ENCODE measurements at regions not wholly inside any gene's neighbourhood (a gene's known extent, or its start where the extent isn't known, plus 50 kb on each side); places are given as distances from the start of the nearest gene placed in this dataset.

- no peak for TF ChIP-seq CTCF (IDR thresholded peaks at IDR 0.05)
- TF ChIP-seq POLR2A (IDR thresholded peaks at IDR 0.05), result no peak
- Histone ChIP-seq H3K4me1 (replicated peaks in 1 of 2) (no peaks in the 10 kb centered on the region), H3K4me3 (no peak overlapping the region), H3K36me3 (replicated peaks in 1 of 2) (no peaks in the 10 kb centered on the region), H3K27ac (no peak overlapping the region), H3K27me3 (no peaks in the 10 kb centered on the region), H3K9me3 (replicated peaks in 1 of 3) (no peaks in the 10 kb centered on the region)
- no peak for DNase-seq
- 38 to 50% (median 40%) methylated on average over 13 of the region's 13 CpGs for WGBS, 4 donors
- intact Hi-C loops (cut with DNase I), result no loop called here
These were observed 164.3 kb upstream of the ZC3H12A start for GRCh38 chr1:37310064-37310463.

GRCh38 chr1:37315371-37315846 lies 159.0 kb upstream of the ZC3H12A start:
- Histone ChIP-seq H3K36me3 (replicated peaks in 1 of 2) (no peaks in the 10 kb centered on the region), H3K4me3 (no peak overlapping the region), H3K4me1 (replicated peaks in 1 of 2) (no peaks in the 10 kb centered on the region), H3K9me3 (replicated peaks in 1 of 3) (no peaks in the 10 kb centered on the region), H3K27ac (no peak overlapping the region), H3K27me3 (peaks cover 14% of the 10 kb centered on the region)
- DNase-seq, result no peak
- TF ChIP-seq POLR2A (IDR thresholded peaks at IDR 0.05) (no peak), CTCF (IDR thresholded peaks at IDR 0.05) (no peak)
- WGBS, 4 donors, result 28 to 38% (median 29%) methylated on average over 4 of the region's 4 CpGs
- intact Hi-C loops (cut with DNase I), result no loop called here

GRCh38 chr1:37317870-37318467 lies 156.4 kb upstream of the ZC3H12A start:
- no peak for DNase-seq
- TF ChIP-seq CTCF (IDR thresholded peaks at IDR 0.05) (no peak), POLR2A (IDR thresholded peaks at IDR 0.05) (no peak)
- 4 to 15% (median 6%) methylated on average over 11 to 35 of the region's 35 CpGs for WGBS, 4 donors
- Histone ChIP-seq H3K4me3 (no peak overlapping the region), H3K27ac (no peak overlapping the region), H3K36me3 (replicated peaks in 1 of 2) (no peaks in the 10 kb centered on the region), H3K27me3 (peaks cover 14% of the 10 kb centered on the region), H3K9me3 (replicated peaks in 1 of 3) (no peaks in the 10 kb centered on the region), H3K4me1 (replicated peaks in 1 of 2) (no peaks in the 10 kb centered on the region)
- intact Hi-C loops (cut with DNase I), result no loop called here

GRCh38 chr1:37318490-37318889 lies 155.9 kb upstream of the ZC3H12A start:
- Histone ChIP-seq H3K36me3 (replicated peaks in 1 of 2) (no peaks in the 10 kb centered on the region), H3K27me3 (peaks cover 14% of the 10 kb centered on the region), H3K4me1 (replicated peaks in 1 of 2) (no peaks in the 10 kb centered on the region), H3K9me3 (replicated peaks in 1 of 3) (no peaks in the 10 kb centered on the region), H3K27ac (no peak overlapping the region), H3K4me3 (no peak overlapping the region)
- DNase-seq, result no peak
- TF ChIP-seq POLR2A (IDR thresholded peaks at IDR 0.05) (no peak), CTCF (IDR thresholded peaks at IDR 0.05) (no peak)
- intact Hi-C loops (cut with DNase I), result no loop called here
- 5 to 12% (median 11%) methylated on average over 6 to 20 of the region's 20 CpGs for WGBS, 4 donors
